ENCODE measurements at regions not wholly inside any gene's neighbourhood (a gene's known extent, or its start where the extent isn't known, plus 50 kb on each side); places are given as distances from the start of the nearest gene placed in this dataset.

DNA sequence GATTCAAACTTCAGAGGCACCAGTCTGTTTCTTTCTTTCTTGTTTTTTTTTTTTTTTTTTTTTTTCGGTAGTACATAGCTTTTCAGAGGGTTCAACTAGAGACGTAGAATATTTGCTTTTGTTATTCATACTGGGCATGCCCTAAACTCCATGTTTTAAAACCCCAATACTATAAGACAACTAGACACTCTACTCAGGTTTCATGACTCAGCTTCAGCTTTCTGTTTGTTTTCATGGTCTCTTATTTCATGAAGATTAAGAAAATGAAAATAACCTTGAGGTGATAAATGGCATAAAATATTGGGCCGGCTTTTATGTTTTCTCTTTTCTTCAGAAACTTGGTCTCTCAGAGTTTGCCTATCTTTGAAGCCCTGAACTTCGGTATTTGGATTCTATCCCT, 2126.3 kb upstream of the ACO1 start:
- H3K9me3 ChIP-seq (ENCODE audit: control insufficient read depth, insufficient read depth, low read depth, low read length): no peaks in the 10 kb centered on the region
- ChIA-PET CTCF (no interaction called here), POLR2A (no interaction called here)
- no peaks in the 10 kb centered on the region for H3K36me3 ChIP-seq (ENCODE audit: control insufficient read depth in 2 of 2, insufficient read depth in 1 of 2, low read length in 2 of 2)
- H3K4me3 ChIP-seq (ENCODE audit: low read depth, low read length): no peak overlapping the region
- no peaks in the 10 kb centered on the region for H3K4me1 ChIP-seq (ENCODE audit: control insufficient read depth, insufficient read depth, low read length)
- TF ChIP-seq, protein P1, sequence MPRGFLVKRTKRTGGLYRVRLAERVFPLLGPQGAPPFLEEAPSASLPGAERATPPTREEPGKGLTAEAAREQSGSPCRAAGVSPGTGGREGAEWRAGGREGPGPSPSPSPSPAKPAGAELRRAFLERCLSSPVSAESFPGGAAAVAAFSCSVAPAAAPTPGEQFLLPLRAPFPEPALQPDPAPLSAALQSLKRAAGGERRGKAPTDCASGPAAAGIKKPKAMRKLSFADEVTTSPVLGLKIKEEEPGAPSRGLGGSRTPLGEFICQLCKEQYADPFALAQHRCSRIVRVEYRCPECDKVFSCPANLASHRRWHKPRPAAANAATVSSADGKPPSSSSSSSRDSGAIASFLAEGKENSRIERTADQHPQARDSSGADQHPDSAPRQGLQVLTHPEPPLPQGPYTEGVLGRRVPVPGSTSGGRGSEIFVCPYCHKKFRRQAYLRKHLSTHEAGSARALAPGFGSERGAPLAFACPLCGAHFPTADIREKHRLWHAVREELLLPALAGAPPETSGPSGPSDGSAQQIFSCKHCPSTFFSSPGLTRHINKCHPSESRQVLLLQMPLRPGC (tag by site-specific recombination; IDR thresholded peaks at IDR 0.05): no peak
- TF ChIP-seq ZNF747 (tag by site-specific recombination; IDR thresholded peaks at IDR 0.05) (no peak), ZNF48 (tag by site-specific recombination; IDR thresholded peaks at IDR 0.05) (no peak), ZNF350 (tag by site-specific recombination; IDR thresholded peaks at IDR 0.05) (no peak), PRDM6 (tag by site-specific recombination; IDR thresholded peaks at IDR 0.05) (no peak), ZNF391 (tag by site-specific recombination; IDR thresholded peaks at IDR 0.05; ENCODE audit: borderline replicate concordance, low read depth) (no peak), BCL6B (tag by site-specific recombination; IDR thresholded peaks at IDR 0.05) (no peak), ZNF335 (tag by site-specific recombination; conservative IDR thresholded peaks at IDR 0.05) (no peak), ZNF302 (tag by site-specific recombination; IDR thresholded peaks at IDR 0.05; ENCODE audit: low read depth) (no peak), MEIS1 (CRISPR knock-in tag; IDR thresholded peaks at IDR 0.05; ENCODE audit: borderline replicate concordance) (no peak), ZNF843 (tag by site-specific recombination; IDR thresholded peaks at IDR 0.05) (no peak)
- TF ChIP-seq, protein P2, sequence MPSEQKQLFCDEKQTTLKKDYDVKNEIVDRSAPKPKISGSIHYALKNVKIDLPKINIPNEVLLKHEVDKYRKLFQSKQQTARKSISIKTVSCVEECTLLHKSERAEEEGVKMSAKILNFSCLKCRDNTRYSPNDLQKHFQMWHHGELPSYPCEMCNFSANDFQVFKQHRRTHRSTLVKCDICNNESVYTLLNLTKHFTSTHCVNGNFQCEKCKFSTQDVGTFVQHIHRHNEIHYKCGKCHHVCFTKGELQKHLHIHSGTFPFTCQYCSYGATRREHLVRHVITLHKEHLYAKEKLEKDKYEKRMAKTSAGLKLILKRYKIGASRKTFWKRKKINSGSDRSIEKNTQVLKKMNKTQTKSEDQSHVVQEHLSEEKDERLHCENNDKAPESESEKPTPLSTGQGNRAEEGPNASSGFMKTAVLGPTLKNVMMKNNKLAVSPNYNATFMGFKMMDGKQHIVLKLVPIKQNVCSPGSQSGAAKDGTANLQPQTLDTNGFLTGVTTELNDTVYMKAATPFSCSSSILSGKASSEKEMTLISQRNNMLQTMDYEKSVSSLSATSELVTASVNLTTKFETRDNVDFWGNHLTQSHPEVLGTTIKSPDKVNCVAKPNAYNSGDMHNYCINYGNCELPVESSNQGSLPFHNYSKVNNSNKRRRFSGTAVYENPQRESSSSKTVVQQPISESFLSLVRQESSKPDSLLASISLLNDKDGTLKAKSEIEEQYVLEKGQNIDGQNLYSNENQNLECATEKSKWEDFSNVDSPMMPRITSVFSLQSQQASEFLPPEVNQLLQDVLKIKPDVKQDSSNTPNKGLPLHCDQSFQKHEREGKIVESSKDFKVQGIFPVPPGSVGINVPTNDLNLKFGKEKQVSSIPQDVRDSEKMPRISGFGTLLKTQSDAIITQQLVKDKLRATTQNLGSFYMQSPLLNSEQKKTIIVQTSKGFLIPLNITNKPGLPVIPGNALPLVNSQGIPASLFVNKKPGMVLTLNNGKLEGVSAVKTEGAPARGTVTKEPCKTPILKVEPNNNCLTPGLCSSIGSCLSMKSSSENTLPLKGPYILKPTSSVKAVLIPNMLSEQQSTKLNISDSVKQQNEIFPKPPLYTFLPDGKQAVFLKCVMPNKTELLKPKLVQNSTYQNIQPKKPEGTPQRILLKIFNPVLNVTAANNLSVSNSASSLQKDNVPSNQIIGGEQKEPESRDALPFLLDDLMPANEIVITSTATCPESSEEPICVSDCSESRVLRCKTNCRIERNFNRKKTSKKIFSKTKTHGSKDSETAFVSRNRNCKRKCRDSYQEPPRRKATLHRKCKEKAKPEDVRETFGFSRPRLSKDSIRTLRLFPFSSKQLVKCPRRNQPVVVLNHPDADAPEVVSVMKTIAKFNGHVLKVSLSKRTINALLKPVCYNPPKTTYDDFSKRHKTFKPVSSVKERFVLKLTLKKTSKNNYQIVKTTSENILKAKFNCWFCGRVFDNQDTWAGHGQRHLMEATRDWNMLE (tag by site-specific recombination; conservative IDR thresholded peaks at IDR 0.05; ENCODE audit: low read depth): no peak
- TF ChIP-seq, protein P3, sequence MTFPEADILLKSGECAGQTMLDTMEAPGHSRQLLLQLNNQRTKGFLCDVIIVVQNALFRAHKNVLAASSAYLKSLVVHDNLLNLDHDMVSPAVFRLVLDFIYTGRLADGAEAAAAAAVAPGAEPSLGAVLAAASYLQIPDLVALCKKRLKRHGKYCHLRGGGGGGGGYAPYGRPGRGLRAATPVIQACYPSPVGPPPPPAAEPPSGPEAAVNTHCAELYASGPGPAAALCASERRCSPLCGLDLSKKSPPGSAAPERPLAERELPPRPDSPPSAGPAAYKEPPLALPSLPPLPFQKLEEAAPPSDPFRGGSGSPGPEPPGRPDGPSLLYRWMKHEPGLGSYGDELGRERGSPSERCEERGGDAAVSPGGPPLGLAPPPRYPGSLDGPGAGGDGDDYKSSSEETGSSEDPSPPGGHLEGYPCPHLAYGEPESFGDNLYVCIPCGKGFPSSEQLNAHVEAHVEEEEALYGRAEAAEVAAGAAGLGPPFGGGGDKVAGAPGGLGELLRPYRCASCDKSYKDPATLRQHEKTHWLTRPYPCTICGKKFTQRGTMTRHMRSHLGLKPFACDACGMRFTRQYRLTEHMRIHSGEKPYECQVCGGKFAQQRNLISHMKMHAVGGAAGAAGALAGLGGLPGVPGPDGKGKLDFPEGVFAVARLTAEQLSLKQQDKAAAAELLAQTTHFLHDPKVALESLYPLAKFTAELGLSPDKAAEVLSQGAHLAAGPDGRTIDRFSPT (tag by site-specific recombination; IDR thresholded peaks at IDR 0.05): no peak
- TF ChIP-seq, protein P4, sequence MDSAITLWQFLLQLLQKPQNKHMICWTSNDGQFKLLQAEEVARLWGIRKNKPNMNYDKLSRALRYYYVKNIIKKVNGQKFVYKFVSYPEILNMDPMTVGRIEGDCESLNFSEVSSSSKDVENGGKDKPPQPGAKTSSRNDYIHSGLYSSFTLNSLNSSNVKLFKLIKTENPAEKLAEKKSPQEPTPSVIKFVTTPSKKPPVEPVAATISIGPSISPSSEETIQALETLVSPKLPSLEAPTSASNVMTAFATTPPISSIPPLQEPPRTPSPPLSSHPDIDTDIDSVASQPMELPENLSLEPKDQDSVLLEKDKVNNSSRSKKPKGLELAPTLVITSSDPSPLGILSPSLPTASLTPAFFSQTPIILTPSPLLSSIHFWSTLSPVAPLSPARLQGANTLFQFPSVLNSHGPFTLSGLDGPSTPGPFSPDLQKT (IDR thresholded peaks at IDR 0.05; ENCODE audit: borderline replicate concordance, low read depth, low read length): no peak
- no peak overlapping the region for H3K27ac ChIP-seq (ENCODE audit: extremely low read depth, low read depth, low read length)

Data from HEK293 (cell line).